Activated CD4-positive, alpha-beta memory T cell treated with anti-CD3 and anti-CD28 coated beads, Interleukin-2, amount 10 ng/mL, durations not matched to agents 7 days and 5 days (primary cell): ENCODE measurements at regions not wholly inside any gene's neighbourhood (a gene's known extent, or its start where the extent isn't known, plus 50 kb on each side); places are given as distances from the start of the nearest gene placed in this dataset.

Experiments
- CTCF ChIA-PET: fragments of 350-600 bp; sonication (Branson Sonifier 250); formaldehyde crosslinking; loops from one replicate; lab custom pipeline; 2021; ENCODE audit warnings: antibody characterized with exemption, inconsistent platforms; lab: Charles Lee
- POLR2A ChIA-PET: fragments of 350-600 bp; sonication (Branson Sonifier 250); formaldehyde crosslinking; loops from one replicate; lab custom pipeline; 2021; ENCODE audit warnings: antibody characterized with exemption; lab: Charles Lee
- DNase-seq: peaks from one replicate; pipeline ENCODE4 v3.0.0-alpha.2; 2020
- H3K27ac Mint-ChIP-seq: one replicate; pipeline ENCODE4 v1.8.0; 2021; ENCODE audit warnings: mild to moderate bottlenecking, mixed read lengths
- H3K27me3 Mint-ChIP-seq: one replicate; pipeline ENCODE4 v1.8.0; 2021; ENCODE audit warnings: mixed read lengths
- H3K36me3 Mint-ChIP-seq: one replicate; pipeline ENCODE4 v1.8.0; 2021; ENCODE audit warnings: low read depth, mixed read lengths
- H3K4me1 Mint-ChIP-seq: one replicate; pipeline ENCODE4 v1.8.0; 2021; ENCODE audit warnings: mixed read lengths
- H3K4me3 Mint-ChIP-seq: one replicate; pipeline ENCODE4 v1.8.0; 2021; ENCODE audit warnings: mild to moderate bottlenecking, mixed read lengths
- H3K9me3 Mint-ChIP-seq: one replicate; pipeline ENCODE4 v1.8.0; 2021; ENCODE audit warnings: mixed read lengths

DNA sequence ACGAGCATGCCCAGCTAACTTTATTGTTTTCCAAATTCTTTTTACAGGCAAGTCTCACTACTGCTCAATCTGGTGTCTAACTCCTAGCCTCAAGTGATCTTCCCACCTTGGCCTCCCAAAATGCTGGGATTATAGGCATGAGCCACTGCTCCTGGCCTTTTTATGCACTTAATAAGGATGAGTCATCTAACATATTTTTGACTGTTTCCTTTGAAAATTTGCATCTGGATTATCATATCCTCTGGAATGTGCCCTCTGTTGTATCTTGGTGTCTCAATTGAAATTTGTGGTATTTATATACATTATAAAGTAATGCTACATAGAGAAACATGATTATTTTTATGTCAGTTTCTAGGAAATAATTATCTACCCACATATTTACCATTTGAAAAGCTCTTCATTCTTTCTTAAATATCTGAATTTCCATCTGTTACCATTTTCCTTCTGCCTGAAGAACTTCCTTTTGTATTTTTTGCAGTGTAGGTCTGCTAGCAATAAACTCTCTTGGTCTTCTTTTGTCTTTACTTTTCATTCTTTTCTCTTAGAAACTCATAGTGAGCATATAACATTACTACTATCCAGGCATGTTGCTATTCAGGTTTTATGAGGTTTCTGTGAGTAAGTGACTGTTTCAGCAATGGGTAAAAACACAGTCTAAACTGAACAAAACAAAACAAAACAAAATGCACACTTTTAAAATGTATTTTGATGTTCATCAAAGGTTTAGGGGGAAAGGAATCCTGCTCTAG lies 52.8 kb upstream of the CNOT2 start:
- DNase-seq = no peak
- CTCF ChIA-PET = no interaction called here
- POLR2A ChIA-PET = no interaction called here
- Mint-ChIP-seq H3K9me3 (no peaks in the 10 kb centered on the region), H3K27me3 (peaks cover 9% of the 10 kb centered on the region), H3K4me3 (no peak overlapping the region), H3K36me3 (no peaks in the 10 kb centered on the region), H3K4me1 (no peaks in the 10 kb centered on the region), H3K27ac (no peak overlapping the region)
